ENCODE measurements at regions not wholly inside any gene's neighbourhood (a gene's known extent, or its start where the extent isn't known, plus 50 kb on each side); places are given as distances from the start of the nearest gene placed in this dataset.

GRCh38 chr9:38211002-38211401 lies 142.0 kb upstream of the SHB start:
- H2AFZ ChIP-seq, result no peak overlapping the region
- H3K79me2 ChIP-seq, result no peaks in the 10 kb centered on the region
- no peak overlapping the region for H3K27ac ChIP-seq
- no peak overlapping the region for H3K4me3 ChIP-seq (ENCODE audit: low read depth, low read length)
- no peak overlapping the region for H3K4me2 ChIP-seq (ENCODE audit: low read length)
- H3K36me3 ChIP-seq (ENCODE audit: control insufficient read depth, insufficient read depth, low read length), result no peaks in the 10 kb centered on the region
- H3K9ac ChIP-seq, result no peak overlapping the region
- peaks cover 2% of the 10 kb centered on the region for H3K9me3 ChIP-seq (ENCODE audit: control insufficient read depth, low read length)
- no peak for TF ChIP-seq CTCF (IDR thresholded peaks at IDR 0.05)
- no peaks in the 10 kb centered on the region for H3K4me1 ChIP-seq
- no peaks in the 10 kb centered on the region for H3K27me3 ChIP-seq (ENCODE audit: control insufficient read depth, insufficient read depth, low read length)

- Histone ChIP-seq H3K27me3 (ENCODE audit: control insufficient read depth, insufficient read depth, low read length) (no peaks in the 10 kb centered on the region), H3K4me1 (no peaks in the 10 kb centered on the region), H3K36me3 (ENCODE audit: control insufficient read depth, insufficient read depth, low read length) (no peaks in the 10 kb centered on the region), H3K9me3 (ENCODE audit: control insufficient read depth, low read length) (peaks cover 2% of the 10 kb centered on the region), H3K27ac (no peak overlapping the region), H3K79me2 (no peaks in the 10 kb centered on the region), H3K4me3 (ENCODE audit: low read depth, low read length) (no peak overlapping the region), H3K4me2 (ENCODE audit: low read length) (no peak overlapping the region), H3K9ac (no peak overlapping the region), H2AFZ (no peak overlapping the region)
- TF ChIP-seq CTCF (IDR thresholded peaks at IDR 0.05), result no peak
These were observed 139.3 kb upstream of the SHB start for GRCh38 chr9:38208206-38208901.

- no peaks in the 10 kb centered on the region for H3K79me2 ChIP-seq
- H3K9me3 ChIP-seq (ENCODE audit: control insufficient read depth, low read length), result peaks cover 2% of the 10 kb centered on the region
- no peaks in the 10 kb centered on the region for H3K27me3 ChIP-seq (ENCODE audit: control insufficient read depth, insufficient read depth, low read length)
- no peaks in the 10 kb centered on the region for H3K4me1 ChIP-seq
- H3K36me3 ChIP-seq (ENCODE audit: control insufficient read depth, insufficient read depth, low read length), result no peaks in the 10 kb centered on the region
- H3K9ac ChIP-seq, result no peak overlapping the region
- no peak overlapping the region for H2AFZ ChIP-seq
- no peak for TF ChIP-seq CTCF (IDR thresholded peaks at IDR 0.05)
- H3K4me3 ChIP-seq (ENCODE audit: low read depth, low read length), result no peak overlapping the region
- H3K27ac ChIP-seq, result no peak overlapping the region
- H3K4me2 ChIP-seq (ENCODE audit: low read length), result no peak overlapping the region
These were observed 138.3 kb upstream of the SHB start for GRCh38 chr9:38207247-38207778.

GRCh38 chr9:38205279-38205678 lies 136.3 kb upstream of the SHB start:
- Histone ChIP-seq H3K4me2 (ENCODE audit: low read length) (no peak overlapping the region), H3K36me3 (ENCODE audit: control insufficient read depth, insufficient read depth, low read length) (no peaks in the 10 kb centered on the region), H2AFZ (no peak overlapping the region), H3K4me1 (no peaks in the 10 kb centered on the region), H3K27me3 (ENCODE audit: control insufficient read depth, insufficient read depth, low read length) (no peaks in the 10 kb centered on the region), H3K27ac (no peak overlapping the region), H3K4me3 (ENCODE audit: low read depth, low read length) (no peak overlapping the region), H3K9ac (no peak overlapping the region), H3K79me2 (no peaks in the 10 kb centered on the region), H3K9me3 (ENCODE audit: control insufficient read depth, low read length) (peaks cover 2% of the 10 kb centered on the region)
- no peak for TF ChIP-seq CTCF (IDR thresholded peaks at IDR 0.05)
